ENCODE measurements at regions not wholly inside any gene's neighbourhood (a gene's known extent, or its start where the extent isn't known, plus 50 kb on each side); places are given as distances from the start of the nearest gene placed in this dataset.
"Not testable (repeated sequence)": the region's sequence is repeated elsewhere in the genome, so short reads cannot be mapped to it uniquely, and the experiment has no call there.

GRCh38 chr7:43044511-43044910 lies 67.9 kb upstream of the HECW1 start:
- TF ChIP-seq, protein P1, sequence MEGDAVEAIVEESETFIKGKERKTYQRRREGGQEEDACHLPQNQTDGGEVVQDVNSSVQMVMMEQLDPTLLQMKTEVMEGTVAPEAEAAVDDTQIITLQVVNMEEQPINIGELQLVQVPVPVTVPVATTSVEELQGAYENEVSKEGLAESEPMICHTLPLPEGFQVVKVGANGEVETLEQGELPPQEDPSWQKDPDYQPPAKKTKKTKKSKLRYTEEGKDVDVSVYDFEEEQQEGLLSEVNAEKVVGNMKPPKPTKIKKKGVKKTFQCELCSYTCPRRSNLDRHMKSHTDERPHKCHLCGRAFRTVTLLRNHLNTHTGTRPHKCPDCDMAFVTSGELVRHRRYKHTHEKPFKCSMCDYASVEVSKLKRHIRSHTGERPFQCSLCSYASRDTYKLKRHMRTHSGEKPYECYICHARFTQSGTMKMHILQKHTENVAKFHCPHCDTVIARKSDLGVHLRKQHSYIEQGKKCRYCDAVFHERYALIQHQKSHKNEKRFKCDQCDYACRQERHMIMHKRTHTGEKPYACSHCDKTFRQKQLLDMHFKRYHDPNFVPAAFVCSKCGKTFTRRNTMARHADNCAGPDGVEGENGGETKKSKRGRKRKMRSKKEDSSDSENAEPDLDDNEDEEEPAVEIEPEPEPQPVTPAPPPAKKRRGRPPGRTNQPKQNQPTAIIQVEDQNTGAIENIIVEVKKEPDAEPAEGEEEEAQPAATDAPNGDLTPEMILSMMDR (IDR thresholded peaks at IDR 0.05; ENCODE audit: unreplicated experiment in 3 of 3): no peak
- Mint-ChIP-seq H3K9me3 (peaks cover 9% of the 10 kb centered on the region), H3K27me3 (ENCODE audit: low read depth) (no peaks in the 10 kb centered on the region), H3K27ac (no peak overlapping the region), H3K4me1 (no peaks in the 10 kb centered on the region), H3K36me3 (ENCODE audit: low read depth) (no peaks in the 10 kb centered on the region), H3K4me3 (no peak overlapping the region)

GRCh38 chr7:43054052-43054722 lies 58.3 kb upstream of the HECW1 start:
- Mint-ChIP-seq H3K36me3 (ENCODE audit: low read depth) (no peaks in the 10 kb centered on the region), H3K4me1 (no peaks in the 10 kb centered on the region), H3K9me3 (peaks cover 12% of the 10 kb centered on the region), H3K27ac (no peak overlapping the region), H3K27me3 (ENCODE audit: low read depth) (no peaks in the 10 kb centered on the region), H3K4me3 (no peak overlapping the region)
- TF ChIP-seq, protein P1 (IDR thresholded peaks at IDR 0.05; ENCODE audit: unreplicated experiment in 3 of 3): no peak

DNA sequence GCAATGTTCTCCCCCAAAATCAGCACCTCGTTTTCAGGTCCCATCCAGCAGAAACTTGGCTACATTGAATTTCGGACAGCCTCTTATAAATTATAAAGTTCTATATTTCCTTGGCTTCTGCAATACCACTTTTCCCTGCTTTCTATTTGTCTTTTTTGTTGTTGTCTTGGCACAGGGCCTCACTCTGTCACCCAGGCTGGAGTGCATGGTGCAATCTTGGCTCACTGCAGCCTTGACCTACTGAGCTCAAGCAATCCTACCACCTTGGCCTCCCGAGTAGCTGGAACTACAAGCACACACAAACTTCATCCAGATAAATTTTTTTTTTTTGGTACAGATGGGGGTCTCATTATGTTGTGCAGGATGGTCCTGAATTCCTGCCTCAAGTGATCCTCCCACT lies 55.3 kb upstream of the HECW1 start:
- no peaks in the 10 kb centered on the region for H3K4me1 Mint-ChIP-seq
- no peaks in the 10 kb centered on the region for H3K9me3 Mint-ChIP-seq
- no peak overlapping the region for H3K4me3 Mint-ChIP-seq
- H3K36me3 Mint-ChIP-seq (ENCODE audit: low read depth): no peaks in the 10 kb centered on the region
- H3K27me3 Mint-ChIP-seq (ENCODE audit: low read depth): no peaks in the 10 kb centered on the region
- no peak overlapping the region for H3K27ac Mint-ChIP-seq
- TF ChIP-seq, protein P1 (IDR thresholded peaks at IDR 0.05; ENCODE audit: unreplicated experiment in 3 of 3): no peak

DNA sequence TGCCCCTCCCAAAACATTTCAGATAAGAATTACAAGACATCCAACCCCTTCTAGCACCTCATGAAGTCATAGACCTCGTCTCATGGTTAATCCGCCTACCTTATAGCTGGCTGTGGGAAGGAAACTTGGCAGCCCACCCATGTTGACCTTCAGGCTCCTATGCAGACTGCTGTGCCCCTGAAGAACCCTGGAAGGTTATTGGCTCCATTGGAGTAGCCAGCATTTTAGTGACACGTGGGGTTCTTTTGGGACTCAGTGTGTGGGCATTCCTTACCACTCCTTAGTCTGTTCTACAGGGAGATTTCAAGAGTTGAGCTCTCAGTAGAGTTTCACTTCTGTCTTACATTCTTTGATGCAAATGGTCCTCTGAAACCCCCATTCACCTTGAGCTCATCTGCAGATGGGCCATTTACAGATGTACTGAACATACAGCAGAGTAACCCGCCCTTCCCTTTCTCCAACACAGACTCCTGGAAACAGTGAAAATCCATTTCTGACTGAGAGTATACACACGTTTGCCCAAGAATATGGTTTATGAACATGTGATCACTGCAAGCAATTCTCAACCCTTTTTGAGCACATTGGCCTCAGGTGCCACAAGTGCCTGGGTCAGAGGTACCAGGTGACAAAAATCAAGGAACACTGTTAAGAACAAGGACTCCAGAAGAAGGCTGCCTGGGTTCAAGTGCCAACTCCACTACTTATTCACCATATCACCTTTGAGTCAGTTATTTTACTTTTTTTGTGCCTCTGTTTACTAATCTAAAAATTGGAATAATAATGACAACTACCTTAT lies 54.0 kb upstream of the HECW1 start:
- no peak overlapping the region for H3K4me3 Mint-ChIP-seq
- H3K4me1 Mint-ChIP-seq: no peaks in the 10 kb centered on the region
- TF ChIP-seq, protein P1 (IDR thresholded peaks at IDR 0.05; ENCODE audit: unreplicated experiment in 3 of 3): no peak
- no peaks in the 10 kb centered on the region for H3K9me3 Mint-ChIP-seq
- no peaks in the 10 kb centered on the region for H3K27me3 Mint-ChIP-seq (ENCODE audit: low read depth)
- H3K36me3 Mint-ChIP-seq (ENCODE audit: low read depth): no peaks in the 10 kb centered on the region
- H3K27ac Mint-ChIP-seq: no peak overlapping the region

DNA sequence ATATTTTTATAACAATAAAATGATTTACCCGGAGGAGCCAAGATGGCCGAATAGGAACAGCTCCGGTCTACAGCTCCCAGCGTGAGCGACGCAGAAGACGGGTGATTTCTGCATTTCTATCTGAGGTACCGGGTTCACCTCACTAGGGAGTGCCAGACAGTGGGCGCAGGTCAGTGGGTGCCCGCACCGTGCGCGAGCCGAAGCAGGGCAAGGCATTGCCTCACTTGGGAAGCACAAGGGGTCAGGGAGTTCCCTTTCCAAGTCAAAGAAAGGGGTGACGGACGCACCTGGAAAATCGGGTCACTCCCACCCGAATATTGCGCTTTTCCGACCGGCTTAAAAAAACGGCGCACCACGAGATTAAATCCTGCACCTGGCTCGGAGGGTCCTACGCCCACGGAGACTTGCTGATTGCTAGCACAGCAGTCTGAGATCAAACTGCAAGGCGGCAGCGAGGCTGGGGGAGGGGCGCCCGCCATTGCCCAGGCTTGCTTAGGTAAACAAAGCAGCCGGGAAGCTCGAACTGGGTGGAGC lies 53.3 kb upstream of the HECW1 start:
- H3K4me3 Mint-ChIP-seq: peak overlapping the region in 2 of 3 experiments; percentile 30 to 31

More for the DNA sequence above, 53.3 kb upstream of the HECW1 start:
- H3K27me3 Mint-ChIP-seq (ENCODE audit: low read depth); H3K27ac Mint-ChIP-seq; H3K36me3 Mint-ChIP-seq (ENCODE audit: low read depth); H3K9me3 Mint-ChIP-seq; H3K4me1 Mint-ChIP-seq: not testable (repeated sequence)
